GM13977 (cell line): ENCODE measurements at regions not wholly inside any gene's neighbourhood (a gene's known extent, or its start where the extent isn't known, plus 50 kb on each side); places are given as distances from the start of the nearest gene placed in this dataset.

Source experiments
- DNase-seq: peaks from one replicate; pipeline ENCODE4 v3.0.0; 2012; ENCODE audit warnings: low spot score
- in situ Hi-C: fragments of 300-500 bp; cut with MboI; formaldehyde crosslinking; loops from one replicate; pipeline ENCODE4 v1.12.0; 2022; ENCODE audit warnings: low sequenced_read_pairs, low pct_unique_long_range_greater_than_20kb, mixed read lengths, inconsistent platforms; ENCODE audit not compliant: unreplicated experiment
- TF ChIP-seq, protein P1 (sequence below): IDR thresholded peaks from 2 replicates; pipeline ENCODE4 v1.5.1; 2012; ENCODE audit warnings: mild to moderate bottlenecking, control low read depth; ENCODE audit not compliant: insufficient read depth; ENCODE audit errors: extremely low read depth, missing control alignments

- DNase-seq, result no peak
- in situ Hi-C loops, result loop anchor here (25.0 kb wide), 1 partner anchor 439 kb away; no protein-coding TSS in a partner anchor
- TF ChIP-seq, protein P1, sequence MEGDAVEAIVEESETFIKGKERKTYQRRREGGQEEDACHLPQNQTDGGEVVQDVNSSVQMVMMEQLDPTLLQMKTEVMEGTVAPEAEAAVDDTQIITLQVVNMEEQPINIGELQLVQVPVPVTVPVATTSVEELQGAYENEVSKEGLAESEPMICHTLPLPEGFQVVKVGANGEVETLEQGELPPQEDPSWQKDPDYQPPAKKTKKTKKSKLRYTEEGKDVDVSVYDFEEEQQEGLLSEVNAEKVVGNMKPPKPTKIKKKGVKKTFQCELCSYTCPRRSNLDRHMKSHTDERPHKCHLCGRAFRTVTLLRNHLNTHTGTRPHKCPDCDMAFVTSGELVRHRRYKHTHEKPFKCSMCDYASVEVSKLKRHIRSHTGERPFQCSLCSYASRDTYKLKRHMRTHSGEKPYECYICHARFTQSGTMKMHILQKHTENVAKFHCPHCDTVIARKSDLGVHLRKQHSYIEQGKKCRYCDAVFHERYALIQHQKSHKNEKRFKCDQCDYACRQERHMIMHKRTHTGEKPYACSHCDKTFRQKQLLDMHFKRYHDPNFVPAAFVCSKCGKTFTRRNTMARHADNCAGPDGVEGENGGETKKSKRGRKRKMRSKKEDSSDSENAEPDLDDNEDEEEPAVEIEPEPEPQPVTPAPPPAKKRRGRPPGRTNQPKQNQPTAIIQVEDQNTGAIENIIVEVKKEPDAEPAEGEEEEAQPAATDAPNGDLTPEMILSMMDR, result no peak
These were observed 90.5 kb upstream of the IL12A start for GRCh38 chr3:159898147-159898546.

- TF ChIP-seq, protein P1, result no peak
- in situ Hi-C loops, result loop anchor here (25.0 kb wide), 1 partner anchor 438 kb away; no protein-coding TSS in a partner anchor
- DNase-seq, result no peak
These were observed 89.5 kb upstream of the IL12A start for GRCh38 chr3:159899166-159899565.

GRCh38 chr3:159902546-159903314 is 85.9 kb upstream of the IL12A start:
- in situ Hi-C loops, result no loop called here
- TF ChIP-seq, protein P1, result no peak
- DNase-seq, result no peak

DNA sequence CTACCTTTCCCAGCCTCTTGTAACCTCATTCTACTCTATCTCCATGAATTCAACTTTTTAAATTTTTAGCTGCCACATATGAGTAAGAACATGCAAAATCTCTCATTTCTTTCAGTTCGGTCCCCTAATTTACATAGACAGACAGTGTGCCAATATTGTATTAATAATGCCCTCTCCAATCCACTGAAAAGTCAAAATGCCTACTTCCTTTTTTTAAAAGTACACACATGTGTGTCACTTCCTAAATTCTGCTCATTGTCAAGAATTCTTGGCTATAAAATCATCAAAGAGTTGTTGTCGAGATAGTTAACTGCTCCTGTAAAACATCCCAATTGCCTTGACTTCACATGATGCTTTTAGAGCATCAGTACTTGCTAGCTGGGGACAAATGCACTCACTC is 84.2 kb upstream of the IL12A start:
- in situ Hi-C loops, result no loop called here
- TF ChIP-seq, protein P1, result no peak
- DNase-seq, result no peak

DNA sequence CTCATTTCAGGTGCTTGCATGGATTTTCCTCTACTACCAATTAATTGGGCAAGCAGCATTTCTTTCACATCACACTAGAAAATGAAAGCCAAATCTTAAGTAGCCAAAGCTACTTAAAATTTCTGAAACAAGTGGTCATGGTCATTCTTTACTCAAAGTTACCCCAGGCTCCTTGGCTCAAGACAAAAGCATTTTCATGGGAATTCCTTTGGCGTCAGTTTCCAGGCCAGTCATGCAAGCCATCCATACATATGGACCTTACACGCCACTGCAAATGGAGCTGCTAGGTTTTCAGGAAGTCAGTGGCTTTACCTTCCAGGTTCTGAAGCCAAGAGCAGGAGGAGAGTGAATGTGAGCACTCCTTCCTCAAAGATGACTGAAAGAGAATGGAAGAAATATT is 83.7 kb upstream of the IL12A start:
- TF ChIP-seq, protein P1, result no peak
- in situ Hi-C loops, result no loop called here

GRCh38 chr3:159907828-159908227 is 80.8 kb upstream of the IL12A start:
- TF ChIP-seq, protein P1, result no peak
- no peak for DNase-seq
- in situ Hi-C loops, result no loop called here

More for the DNA sequence above, 83.7 kb upstream of the IL12A start:
- no peak for DNase-seq
